ENCODE measurements at regions not wholly inside any gene's neighbourhood (a gene's known extent, or its start where the extent isn't known, plus 50 kb on each side); places are given as distances from the start of the nearest gene placed in this dataset.
"Not testable (repeated sequence)": the region's sequence is repeated elsewhere in the genome, so short reads cannot be mapped to it uniquely, and the experiment has no call there.

- no peak for DNase-seq (ENCODE audit: low read depth)
Measured at GRCh38 chr5:52255308-52255707, 532.4 kb upstream of the ITGA1 start.

GRCh38 chr5:52262844-52263243 lies 524.9 kb upstream of the ITGA1 start:
- DNase-seq (ENCODE audit: low read depth) = no peak

- no peak for DNase-seq (ENCODE audit: low read depth)
Measured at GRCh38 chr5:52269401-52269800, 518.3 kb upstream of the ITGA1 start.

- DNase-seq (ENCODE audit: low read depth) = no peak
Measured at GRCh38 chr5:52269859-52270258, 517.9 kb upstream of the ITGA1 start.

GRCh38 chr5:52275639-52276038 lies 512.1 kb upstream of the ITGA1 start:
- no peak for DNase-seq (ENCODE audit: low read depth)

GRCh38 chr5:52277101-52277500 lies 510.6 kb upstream of the ITGA1 start:
- DNase-seq (ENCODE audit: low read depth) = no peak

- DNase-seq (ENCODE audit: low read depth) = no peak
Measured at GRCh38 chr5:52282647-52283046, 505.1 kb upstream of the ITGA1 start.

GRCh38 chr5:52283221-52283620 lies 504.5 kb upstream of the ITGA1 start:
- no peak for DNase-seq (ENCODE audit: low read depth)

GRCh38 chr5:52300703-52301372 lies 486.9 kb upstream of the ITGA1 start:
- no peak for DNase-seq (ENCODE audit: low read depth)

GRCh38 chr5:52304816-52305215 lies 482.9 kb upstream of the ITGA1 start:
- DNase-seq (ENCODE audit: low read depth) = not testable (repeated sequence)

- no peak for DNase-seq (ENCODE audit: low read depth)
Measured at GRCh38 chr5:52328220-52328806, 459.4 kb upstream of the ITGA1 start.

- DNase-seq (ENCODE audit: low read depth) = no peak
Measured at GRCh38 chr5:52331725-52332124, 456.0 kb upstream of the ITGA1 start.

- no peak for DNase-seq (ENCODE audit: low read depth)
Measured at GRCh38 chr5:52334367-52334766, 453.3 kb upstream of the ITGA1 start.

- DNase-seq (ENCODE audit: low read depth) = no peak
Measured at GRCh38 chr5:52339285-52339684, 448.4 kb upstream of the ITGA1 start.

- no peak for DNase-seq (ENCODE audit: low read depth)
Measured at GRCh38 chr5:52342361-52342760, 445.4 kb upstream of the ITGA1 start.

- no peak for DNase-seq (ENCODE audit: low read depth)
Measured at GRCh38 chr5:52356311-52356918, 431.3 kb upstream of the ITGA1 start.

- DNase-seq (ENCODE audit: low read depth) = no peak
Measured at GRCh38 chr5:52359261-52359660, 428.5 kb upstream of the ITGA1 start.

GRCh38 chr5:52360985-52361384 lies 426.7 kb upstream of the ITGA1 start:
- DNase-seq (ENCODE audit: low read depth) = no peak

GRCh38 chr5:52374286-52374685 lies 413.4 kb upstream of the ITGA1 start:
- DNase-seq (ENCODE audit: low read depth) = no peak

GRCh38 chr5:52375969-52376368 lies 411.7 kb upstream of the ITGA1 start:
- DNase-seq (ENCODE audit: low read depth) = no peak

GRCh38 chr5:52376592-52376991 lies 411.1 kb upstream of the ITGA1 start:
- DNase-seq (ENCODE audit: low read depth) = no peak

GRCh38 chr5:52378237-52378636 lies 409.5 kb upstream of the ITGA1 start:
- DNase-seq (ENCODE audit: low read depth) = no peak

GRCh38 chr5:52388349-52388748 lies 399.4 kb upstream of the ITGA1 start:
- no peak for DNase-seq (ENCODE audit: low read depth)

GRCh38 chr5:52392321-52392720 lies 395.4 kb upstream of the ITGA1 start:
- no peak for DNase-seq (ENCODE audit: low read depth)
